ENCODE measurements at regions not wholly inside any gene's neighbourhood (a gene's known extent, or its start where the extent isn't known, plus 50 kb on each side); places are given as distances from the start of the nearest gene placed in this dataset.

DNA sequence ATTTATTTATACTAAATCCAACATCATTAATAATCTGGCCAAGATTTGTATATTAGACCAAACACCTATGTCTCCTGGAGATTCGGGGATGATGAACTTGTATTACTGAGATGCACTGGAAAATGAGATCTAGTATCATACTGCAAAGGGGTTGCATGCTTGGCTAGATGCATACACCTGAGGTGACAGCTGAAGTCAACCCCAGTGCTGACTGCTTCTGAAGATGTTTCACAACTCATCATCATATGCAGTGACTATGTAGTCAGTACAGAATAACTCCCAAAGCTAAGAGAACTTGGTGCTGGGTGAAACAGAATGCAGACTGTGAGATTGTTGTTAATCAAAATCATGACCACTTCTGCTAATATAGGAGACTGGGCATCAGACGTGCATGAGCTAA is 1114.2 kb downstream of the NSUN3 start:
- DNase-seq = no peak
- Histone ChIP-seq H3K36me3 (replicated peaks in 1 of 2) (no peaks in the 10 kb centered on the region), H3K9me3 (replicated peaks in 1 of 3) (no peaks in the 10 kb centered on the region), H3K27me3 (no peaks in the 10 kb centered on the region), H3K4me1 (replicated peaks in 1 of 2) (no peaks in the 10 kb centered on the region), H3K4me3 (no peak overlapping the region), H3K27ac (no peak overlapping the region)
- TF ChIP-seq POLR2A (IDR thresholded peaks at IDR 0.05) = no peak
- TF ChIP-seq, protein P1, sequence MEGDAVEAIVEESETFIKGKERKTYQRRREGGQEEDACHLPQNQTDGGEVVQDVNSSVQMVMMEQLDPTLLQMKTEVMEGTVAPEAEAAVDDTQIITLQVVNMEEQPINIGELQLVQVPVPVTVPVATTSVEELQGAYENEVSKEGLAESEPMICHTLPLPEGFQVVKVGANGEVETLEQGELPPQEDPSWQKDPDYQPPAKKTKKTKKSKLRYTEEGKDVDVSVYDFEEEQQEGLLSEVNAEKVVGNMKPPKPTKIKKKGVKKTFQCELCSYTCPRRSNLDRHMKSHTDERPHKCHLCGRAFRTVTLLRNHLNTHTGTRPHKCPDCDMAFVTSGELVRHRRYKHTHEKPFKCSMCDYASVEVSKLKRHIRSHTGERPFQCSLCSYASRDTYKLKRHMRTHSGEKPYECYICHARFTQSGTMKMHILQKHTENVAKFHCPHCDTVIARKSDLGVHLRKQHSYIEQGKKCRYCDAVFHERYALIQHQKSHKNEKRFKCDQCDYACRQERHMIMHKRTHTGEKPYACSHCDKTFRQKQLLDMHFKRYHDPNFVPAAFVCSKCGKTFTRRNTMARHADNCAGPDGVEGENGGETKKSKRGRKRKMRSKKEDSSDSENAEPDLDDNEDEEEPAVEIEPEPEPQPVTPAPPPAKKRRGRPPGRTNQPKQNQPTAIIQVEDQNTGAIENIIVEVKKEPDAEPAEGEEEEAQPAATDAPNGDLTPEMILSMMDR (IDR thresholded peaks at IDR 0.05) = no peak
- intact Hi-C loops (cut with DNase I) = no loop called here
- 58 to 71% (median 60%) methylated on average over 2 of the region's 2 CpGs for WGBS, 4 donors

DNA sequence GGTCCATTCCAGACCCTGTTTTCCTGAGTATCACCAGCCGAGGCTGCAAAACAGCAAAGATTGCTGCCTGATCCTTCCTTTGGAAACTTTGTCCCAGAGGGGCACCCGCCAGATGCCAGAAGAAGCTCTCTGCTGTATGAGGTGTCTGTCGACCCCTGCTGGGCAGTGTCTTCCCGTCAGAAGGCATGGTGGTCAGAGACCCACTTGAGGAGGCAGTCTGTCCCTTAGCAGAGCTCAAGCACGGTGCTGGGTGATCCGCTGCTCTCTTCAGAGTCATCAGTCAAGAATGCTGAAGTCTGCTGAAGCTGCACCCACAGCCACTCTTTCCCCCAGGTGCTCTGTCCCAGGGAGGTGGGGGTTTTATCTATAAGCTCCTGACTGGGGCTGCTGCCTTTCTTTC is 1121.2 kb downstream of the NSUN3 start:
- TF ChIP-seq, protein P1 (IDR thresholded peaks at IDR 0.05) = no peak
- no peak for TF ChIP-seq POLR2A (IDR thresholded peaks at IDR 0.05)
- no peak for DNase-seq
- Histone ChIP-seq H3K9me3 (replicated peaks in 1 of 3) (no peaks in the 10 kb centered on the region), H3K27ac (no peak overlapping the region), H3K36me3 (replicated peaks in 1 of 2) (no peaks in the 10 kb centered on the region), H3K4me1 (replicated peaks in 1 of 2) (no peaks in the 10 kb centered on the region), H3K27me3 (no peaks in the 10 kb centered on the region), H3K4me3 (no peak overlapping the region)
- intact Hi-C loops (cut with DNase I) = no loop called here
- 74 to 91% (median 84%) methylated on average over 5 to 6 of the region's 6 CpGs for WGBS, 4 donors

- 66 to 82% (median 77%) methylated on average over 1 of the region's 1 CpG for WGBS, 4 donors
- Histone ChIP-seq H3K4me1 (replicated peaks in 1 of 2) (no peaks in the 10 kb centered on the region), H3K27me3 (no peaks in the 10 kb centered on the region), H3K9me3 (replicated peaks in 1 of 3) (no peaks in the 10 kb centered on the region), H3K4me3 (no peak overlapping the region), H3K36me3 (replicated peaks in 1 of 2) (no peaks in the 10 kb centered on the region), H3K27ac (no peak overlapping the region)
- intact Hi-C loops (cut with DNase I) = no loop called here
- TF ChIP-seq POLR2A (IDR thresholded peaks at IDR 0.05) = no peak
- TF ChIP-seq, protein P1 (IDR thresholded peaks at IDR 0.05) = no peak
- no peak for DNase-seq
Measured at GRCh38 chr3:95189348-95189747, 1126.5 kb downstream of the NSUN3 start.

GRCh38 chr3:95197661-95198060 is 1134.8 kb downstream of the NSUN3 start:
- intact Hi-C loops (cut with DNase I) = no loop called here
- Histone ChIP-seq H3K9me3 (replicated peaks in 1 of 3) (no peaks in the 10 kb centered on the region), H3K27me3 (no peaks in the 10 kb centered on the region), H3K4me1 (replicated peaks in 1 of 2) (no peaks in the 10 kb centered on the region), H3K36me3 (replicated peaks in 1 of 2) (no peaks in the 10 kb centered on the region), H3K27ac (no peak overlapping the region), H3K4me3 (no peak overlapping the region)
- DNase-seq = no peak
- TF ChIP-seq POLR2A (IDR thresholded peaks at IDR 0.05) = no peak
- TF ChIP-seq, protein P1 (IDR thresholded peaks at IDR 0.05) = no peak
- WGBS, 4 donors = 58 to 73% (median 68%) methylated on average over 4 of the region's 4 CpGs
